ENCODE measurements at regions not wholly inside any gene's neighbourhood (a gene's known extent, or its start where the extent isn't known, plus 50 kb on each side); places are given as distances from the start of the nearest gene placed in this dataset.
"Not testable (repeated sequence)": the region's sequence is repeated elsewhere in the genome, so short reads cannot be mapped to it uniquely, and the experiment has no call there.

DNA sequence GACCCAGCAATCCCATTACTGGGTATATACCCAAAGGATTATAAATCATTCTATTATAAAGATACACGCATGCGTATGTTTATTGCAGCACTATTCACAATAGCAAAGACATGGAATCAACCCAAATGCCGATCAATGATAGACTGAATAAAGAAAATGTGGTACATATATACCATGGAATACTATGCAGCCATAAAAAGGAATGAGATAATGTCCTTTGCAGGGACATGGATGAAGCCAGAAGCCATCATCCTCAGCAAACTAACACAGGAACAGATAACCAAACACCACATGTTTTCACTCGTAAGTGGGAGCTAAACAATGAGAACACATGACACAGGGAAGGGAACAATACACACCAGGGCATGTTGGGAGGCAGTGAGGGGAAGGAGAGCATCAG is 245.7 kb downstream of the DEPDC1B start:
- DNase-seq: not testable (repeated sequence)

More for the DNA sequence above, 245.7 kb downstream of the DEPDC1B start:
- ATAC-seq (ENCODE audit: low read depth); H2BK120ac ChIP-seq (ENCODE audit: low read depth, low read length); H4K5ac ChIP-seq (ENCODE audit: low read depth, low read length); H3K27ac ChIP-seq (ENCODE audit: insufficient read depth, low read length); H4K8ac ChIP-seq (ENCODE audit: low read depth in 2 of 2, low read length in 2 of 2); H3K56ac ChIP-seq (ENCODE audit: extremely low read depth, insufficient read depth, low read length); intact Hi-C loops (cut with micrococcal nuclease); BruUV-seq (replicated peaks); H3K9me1 ChIP-seq (ENCODE audit: insufficient read depth, low read length); H3K18ac ChIP-seq (ENCODE audit: low read depth, low read length); H2BK20ac ChIP-seq (ENCODE audit: low read depth, low read length); H3K27me3 ChIP-seq (ENCODE audit: control insufficient read depth, insufficient read depth, low read length); dilution Hi-C loops (cut with HindIII; ENCODE audit: low sequenced_read_pairs, unreplicated experiment); in situ Hi-C loops (cut with MboI; ENCODE audit: low sequenced_read_pairs); H3K4me3 ChIP-seq (ENCODE audit: insufficient read depth, low read depth, low read length); H3K14ac ChIP-seq (replicated peaks; ENCODE audit: low read depth, low read length); H3K23ac ChIP-seq (ENCODE audit: low read depth, low read length); H3K4me2 ChIP-seq (ENCODE audit: low read depth, low read length); H2AK9ac ChIP-seq (replicated peaks; ENCODE audit: low read depth, low read length, poor library complexity); H4K91ac ChIP-seq (ENCODE audit: insufficient read depth, low read depth, low read length); H2BK15ac ChIP-seq (ENCODE audit: low read depth, low read length); H2BK5ac ChIP-seq (ENCODE audit: low read depth, low read length, poor library complexity, severe bottlenecking); H3K4me1 ChIP-seq (ENCODE audit: control insufficient read depth, insufficient read depth, low read length); CTCF ChIA-PET; H3K9me3 ChIP-seq (ENCODE audit: control insufficient read depth, insufficient read depth, low read length); H3K36me3 ChIP-seq (ENCODE audit: control insufficient read depth, insufficient read depth, low read length); H2AK5ac ChIP-seq (ENCODE audit: low read depth, low read length); H3K4ac ChIP-seq (ENCODE audit: low read depth, low read length); H3K79me1 ChIP-seq (ENCODE audit: low read depth in 1 of 2, low read length in 2 of 2); H4K20me1 ChIP-seq (ENCODE audit: insufficient read depth, low read length); H3K9ac ChIP-seq (ENCODE audit: low read depth, low read length); H2AFZ ChIP-seq (replicated peaks; ENCODE audit: low read length, poor library complexity); POLR2A ChIA-PET (ENCODE audit: unreplicated experiment): not testable (repeated sequence)
- WGBS, 2 experiments (ENCODE audit: extremely low coverage in 2 of 2, insufficient read length in 1 of 2): no CpG with 5 or more reads among the region's 4 CpGs
